ENCODE measurements at regions not wholly inside any gene's neighbourhood (a gene's known extent, or its start where the extent isn't known, plus 50 kb on each side); places are given as distances from the start of the nearest gene placed in this dataset.

GRCh38 chr3:72111265-72112205 lies 326.6 kb upstream of the PROK2 start:
- no peak for DNase-seq (ENCODE audit: low read depth)

- no peak for DNase-seq (ENCODE audit: low read depth)
Measured at GRCh38 chr3:72109327-72110259, 324.6 kb upstream of the PROK2 start.

GRCh38 chr3:72105306-72105705 lies 320.4 kb upstream of the PROK2 start:
- no peak for DNase-seq (ENCODE audit: low read depth)

GRCh38 chr3:72102112-72102616 lies 317.2 kb upstream of the PROK2 start:
- no peak for DNase-seq (ENCODE audit: low read depth)

- DNase-seq (ENCODE audit: low read depth): no peak
Measured at GRCh38 chr3:72101494-72101893, 316.5 kb upstream of the PROK2 start.

GRCh38 chr3:72100601-72101187 lies 315.7 kb upstream of the PROK2 start:
- peak; percentile 72 for DNase-seq (ENCODE audit: low read depth)

- DNase-seq (ENCODE audit: low read depth): no peak
Measured at GRCh38 chr3:72100080-72100511, 315.1 kb upstream of the PROK2 start.

- no peak for DNase-seq (ENCODE audit: low read depth)
Measured at GRCh38 chr3:72099326-72100079, 314.6 kb upstream of the PROK2 start.

GRCh38 chr3:72097053-72097452 lies 312.1 kb upstream of the PROK2 start:
- DNase-seq (ENCODE audit: low read depth): no peak

- no peak for DNase-seq (ENCODE audit: low read depth)
Measured at GRCh38 chr3:72095521-72095920, 310.6 kb upstream of the PROK2 start.

GRCh38 chr3:72093992-72094334 lies 309.0 kb upstream of the PROK2 start:
- DNase-seq (ENCODE audit: low read depth): no peak

- DNase-seq (ENCODE audit: low read depth): no peak
Measured at GRCh38 chr3:72093270-72093991, 308.5 kb upstream of the PROK2 start.

GRCh38 chr3:72092778-72093177 lies 307.8 kb upstream of the PROK2 start:
- DNase-seq (ENCODE audit: low read depth): no peak

- no peak for DNase-seq (ENCODE audit: low read depth)
Measured at GRCh38 chr3:72088486-72089025, 303.6 kb upstream of the PROK2 start.

GRCh38 chr3:72087420-72087819 lies 302.5 kb upstream of the PROK2 start:
- DNase-seq (ENCODE audit: low read depth): no peak

- no peak for DNase-seq (ENCODE audit: low read depth)
Measured at GRCh38 chr3:72086743-72087087, 301.8 kb upstream of the PROK2 start.

- DNase-seq (ENCODE audit: low read depth): no peak
Measured at GRCh38 chr3:72086042-72086742, 301.2 kb upstream of the PROK2 start.

GRCh38 chr3:72085036-72085435 lies 300.1 kb upstream of the PROK2 start:
- DNase-seq (ENCODE audit: low read depth): no peak

- no peak for DNase-seq (ENCODE audit: low read depth)
Measured at GRCh38 chr3:72082776-72083462, 298.0 kb upstream of the PROK2 start.
